ENCODE measurements at regions not wholly inside any gene's neighbourhood (a gene's known extent, or its start where the extent isn't known, plus 50 kb on each side); places are given as distances from the start of the nearest gene placed in this dataset.
"Not testable (repeated sequence)": the region's sequence is repeated elsewhere in the genome, so short reads cannot be mapped to it uniquely, and the experiment has no call there.

DNA sequence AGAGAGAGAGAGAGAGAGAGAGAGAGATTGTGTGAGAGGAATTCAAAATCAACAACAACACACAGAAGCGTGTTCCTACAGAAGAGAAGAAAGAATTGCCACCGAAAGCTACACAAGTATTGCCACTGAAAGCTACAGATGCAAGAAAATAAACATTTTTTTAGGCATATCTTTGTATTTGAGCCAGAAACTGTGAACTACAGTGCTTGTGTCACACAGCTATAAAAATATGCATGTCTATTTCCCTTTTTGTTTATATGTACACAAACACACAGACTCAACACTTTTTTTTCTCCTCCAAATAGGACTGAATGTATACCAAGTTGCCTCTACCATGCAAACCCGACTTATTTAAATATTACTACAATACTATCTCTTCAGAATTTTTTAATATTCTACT is 290.4 kb downstream of the SLITRK5 start:
- Histone ChIP-seq H3K4me3 (ENCODE audit: low read depth, low read length) (no peak overlapping the region), H2AK5ac (ENCODE audit: low read length) (no peak overlapping the region), H3K9me3 (ENCODE audit: insufficient read depth, low read depth, low read length) (no peaks in the 10 kb centered on the region), H2BK5ac (ENCODE audit: low read depth, low read length, poor library complexity) (no peak overlapping the region), H3K14ac (ENCODE audit: low read length) (no peak overlapping the region), H3K79me2 (ENCODE audit: control insufficient read depth, insufficient read depth, low read length, poor library complexity) (no peaks in the 10 kb centered on the region), H4K8ac (ENCODE audit: low read depth, low read length) (no peak overlapping the region), H3K36me3 (ENCODE audit: control insufficient read depth in 1 of 2, insufficient read depth in 2 of 2, low read length in 2 of 2) (no peaks in the 10 kb centered on the region), H3K18ac (ENCODE audit: low read length) (no peak overlapping the region), H3K79me1 (ENCODE audit: low read length) (no peaks in the 10 kb centered on the region), H3K4me2 (ENCODE audit: low read length) (no peak overlapping the region), H3K4me1 (ENCODE audit: control insufficient read depth in 1 of 2, insufficient read depth in 2 of 2, low read length in 2 of 2) (no peaks in the 10 kb centered on the region), H2BK12ac (ENCODE audit: low read length) (no peak overlapping the region), H3K23ac (ENCODE audit: low read length) (no peak overlapping the region), H3K27me3 (ENCODE audit: insufficient read depth, low read length) (no peaks in the 10 kb centered on the region), H2AFZ (ENCODE audit: insufficient read depth, low read length, poor library complexity) (no peak overlapping the region), H3K27ac (ENCODE audit: low read depth, low read length) (no peak overlapping the region), H3K9ac (ENCODE audit: low read length) (no peak overlapping the region), H3K4ac (ENCODE audit: low read depth, low read length) (no peak overlapping the region), H4K12ac (ENCODE audit: low read depth, low read length) (no peak overlapping the region), H4K91ac (ENCODE audit: low read depth, low read length) (no peak overlapping the region), H2BK120ac (ENCODE audit: insufficient read depth, low read length, poor library complexity) (no peak overlapping the region)
- 100% methylated on average over 1 of the region's 3 CpGs for WGBS (ENCODE audit: extremely low coverage, insufficient coverage, insufficient read length)
- DNase-seq = no peak

DNA sequence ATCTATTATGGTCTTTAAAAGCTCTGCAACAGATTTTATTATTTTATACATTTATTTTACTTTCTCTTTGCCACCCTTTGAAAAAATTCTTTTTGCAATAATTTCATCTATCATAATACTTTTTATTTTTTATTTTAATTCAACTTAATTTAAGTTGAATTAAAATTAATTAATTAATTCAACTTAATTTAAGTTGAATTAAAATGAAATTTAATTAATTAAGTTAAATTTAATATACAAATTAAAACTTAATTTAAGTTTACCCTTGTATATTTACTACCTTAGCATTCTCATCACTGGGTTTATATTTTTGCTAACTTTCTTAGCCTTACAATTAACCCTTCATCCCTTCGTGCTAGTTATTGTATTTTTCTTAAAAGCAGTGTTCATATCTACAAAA is 301.4 kb downstream of the SLITRK5 start:
- Histone ChIP-seq H3K4me1 (ENCODE audit: control insufficient read depth in 1 of 2, insufficient read depth in 2 of 2, low read length in 2 of 2) (no peaks in the 10 kb centered on the region), H2BK12ac (ENCODE audit: low read length) (no peak overlapping the region), H3K79me1 (ENCODE audit: low read length) (no peaks in the 10 kb centered on the region), H3K36me3 (ENCODE audit: control insufficient read depth in 1 of 2, insufficient read depth in 2 of 2, low read length in 2 of 2) (no peaks in the 10 kb centered on the region), H3K14ac (ENCODE audit: low read length) (no peak overlapping the region), H2BK120ac (ENCODE audit: insufficient read depth, low read length, poor library complexity) (no peak overlapping the region), H4K12ac (ENCODE audit: low read depth, low read length) (no peak overlapping the region), H3K79me2 (ENCODE audit: control insufficient read depth, insufficient read depth, low read length, poor library complexity) (no peaks in the 10 kb centered on the region), H3K4me3 (ENCODE audit: low read depth, low read length) (no peak overlapping the region), H2BK5ac (ENCODE audit: low read depth, low read length, poor library complexity) (no peak overlapping the region), H2AK5ac (ENCODE audit: low read length) (no peak overlapping the region), H3K9ac (ENCODE audit: low read length) (no peak overlapping the region), H4K91ac (ENCODE audit: low read depth, low read length) (no peak overlapping the region), H3K4ac (ENCODE audit: low read depth, low read length) (no peak overlapping the region), H3K27ac (ENCODE audit: low read depth, low read length) (no peak overlapping the region), H3K4me2 (ENCODE audit: low read length) (no peak overlapping the region), H3K27me3 (ENCODE audit: insufficient read depth, low read length) (no peaks in the 10 kb centered on the region), H2AFZ (ENCODE audit: insufficient read depth, low read length, poor library complexity) (no peak overlapping the region), H3K23ac (ENCODE audit: low read length) (no peak overlapping the region), H3K18ac (ENCODE audit: low read length) (no peak overlapping the region), H3K9me3 (ENCODE audit: insufficient read depth, low read depth, low read length) (no peaks in the 10 kb centered on the region), H4K8ac (ENCODE audit: low read depth, low read length) (no peak overlapping the region)
- WGBS (ENCODE audit: extremely low coverage, insufficient coverage, insufficient read length) = no CpG with 5 or more reads among the region's 1 CpG
- no peak for DNase-seq

DNA sequence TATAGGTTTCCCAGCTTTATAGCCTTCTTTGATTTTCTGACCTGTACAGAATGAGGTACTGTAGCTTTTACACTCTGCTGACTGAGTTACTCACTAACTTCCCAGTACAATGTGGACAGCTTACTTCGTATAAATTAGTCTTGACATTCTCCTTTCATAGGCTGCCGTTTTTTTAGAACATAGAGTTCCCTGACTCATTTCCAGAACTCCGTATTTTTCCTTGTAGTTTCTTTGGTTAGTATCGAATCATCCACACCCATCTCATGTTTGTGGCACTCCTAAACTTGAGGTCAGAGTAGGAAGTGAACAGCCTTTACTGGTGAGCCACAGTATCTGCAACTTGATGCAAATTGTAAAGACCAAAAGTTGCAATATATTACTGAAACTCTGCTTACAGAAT is 303.9 kb downstream of the SLITRK5 start:
- no peaks in the 10 kb centered on the region for H3K9me3 ChIP-seq (ENCODE audit: insufficient read depth, low read depth, low read length)
- no peak overlapping the region for H2BK12ac ChIP-seq (ENCODE audit: low read length)
- no peaks in the 10 kb centered on the region for H3K4me1 ChIP-seq (ENCODE audit: control insufficient read depth in 1 of 2, insufficient read depth in 2 of 2, low read length in 2 of 2)
- H3K9ac ChIP-seq (ENCODE audit: low read length) = no peak overlapping the region
- no peak overlapping the region for H3K27ac ChIP-seq (ENCODE audit: low read depth, low read length)
- no peak overlapping the region for H3K18ac ChIP-seq (ENCODE audit: low read length)
- no peak overlapping the region for H4K8ac ChIP-seq (ENCODE audit: low read depth, low read length)
- H2AFZ ChIP-seq (ENCODE audit: insufficient read depth, low read length, poor library complexity) = no peak overlapping the region
- no peak overlapping the region for H4K91ac ChIP-seq (ENCODE audit: low read depth, low read length)
- H3K4ac ChIP-seq (ENCODE audit: low read depth, low read length) = no peak overlapping the region
- H3K4me3 ChIP-seq (ENCODE audit: low read depth, low read length) = no peak overlapping the region
- H3K23ac ChIP-seq (ENCODE audit: low read length) = no peak overlapping the region
- no peak for DNase-seq
- no peak overlapping the region for H4K12ac ChIP-seq (ENCODE audit: low read depth, low read length)
- H3K14ac ChIP-seq (ENCODE audit: low read length) = no peak overlapping the region
- H3K79me2 ChIP-seq (ENCODE audit: control insufficient read depth, insufficient read depth, low read length, poor library complexity) = no peaks in the 10 kb centered on the region
- WGBS (ENCODE audit: extremely low coverage, insufficient coverage, insufficient read length) = no CpG with 5 or more reads among the region's 4 CpGs
- no peaks in the 10 kb centered on the region for H3K79me1 ChIP-seq (ENCODE audit: low read length)
- no peaks in the 10 kb centered on the region for H3K27me3 ChIP-seq (ENCODE audit: insufficient read depth, low read length)
- H2AK5ac ChIP-seq (ENCODE audit: low read length) = no peak overlapping the region
- no peak overlapping the region for H2BK120ac ChIP-seq (ENCODE audit: insufficient read depth, low read length, poor library complexity)
- H3K36me3 ChIP-seq (ENCODE audit: control insufficient read depth in 1 of 2, insufficient read depth in 2 of 2, low read length in 2 of 2) = no peaks in the 10 kb centered on the region
- no peak overlapping the region for H2BK5ac ChIP-seq (ENCODE audit: low read depth, low read length, poor library complexity)
- no peak overlapping the region for H3K4me2 ChIP-seq (ENCODE audit: low read length)

DNA sequence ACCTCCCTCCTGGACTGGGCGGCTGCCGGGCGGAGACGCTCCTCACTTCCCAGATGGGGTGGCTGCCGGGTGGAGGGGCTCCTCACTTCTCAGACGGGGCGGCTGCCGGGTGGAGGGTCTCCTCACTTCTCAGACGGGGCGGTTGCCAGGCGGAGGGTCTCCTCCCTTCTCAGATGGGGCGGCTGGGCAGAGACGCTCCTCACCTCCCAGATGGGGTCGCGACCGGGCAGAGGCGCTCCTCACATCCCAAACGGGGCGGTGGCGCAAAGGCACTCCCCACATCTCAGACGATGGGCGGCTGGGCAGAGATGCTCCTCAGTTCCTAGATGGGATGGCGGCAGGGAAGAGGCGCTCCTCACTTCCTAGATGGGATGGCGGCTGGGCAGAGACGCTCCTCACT is 305.5 kb downstream of the SLITRK5 start:
- not testable (repeated sequence) for H3K36me3 ChIP-seq (ENCODE audit: control insufficient read depth in 1 of 2, insufficient read depth in 2 of 2, low read length in 2 of 2); H3K9me3 ChIP-seq (ENCODE audit: insufficient read depth, low read depth, low read length); H2BK120ac ChIP-seq (ENCODE audit: insufficient read depth, low read length, poor library complexity); H3K4me1 ChIP-seq (ENCODE audit: control insufficient read depth in 1 of 2, insufficient read depth in 2 of 2, low read length in 2 of 2); H3K9ac ChIP-seq (ENCODE audit: low read length); H2BK5ac ChIP-seq (ENCODE audit: low read depth, low read length, poor library complexity); H4K91ac ChIP-seq (ENCODE audit: low read depth, low read length); H3K79me1 ChIP-seq (ENCODE audit: low read length); H2AK5ac ChIP-seq (ENCODE audit: low read length); H3K23ac ChIP-seq (ENCODE audit: low read length); H4K12ac ChIP-seq (ENCODE audit: low read depth, low read length); H2AFZ ChIP-seq (ENCODE audit: insufficient read depth, low read length, poor library complexity); H2BK12ac ChIP-seq (ENCODE audit: low read length); H4K8ac ChIP-seq (ENCODE audit: low read depth, low read length); H3K79me2 ChIP-seq (ENCODE audit: control insufficient read depth, insufficient read depth, low read length, poor library complexity); H3K27me3 ChIP-seq (ENCODE audit: insufficient read depth, low read length); H3K14ac ChIP-seq (ENCODE audit: low read length); H3K4me3 ChIP-seq (ENCODE audit: low read depth, low read length); H3K18ac ChIP-seq (ENCODE audit: low read length); DNase-seq; H3K4ac ChIP-seq (ENCODE audit: low read depth, low read length); H3K4me2 ChIP-seq (ENCODE audit: low read length); H3K27ac ChIP-seq (ENCODE audit: low read depth, low read length)
- no CpG with 5 or more reads among the region's 26 CpGs for WGBS (ENCODE audit: extremely low coverage, insufficient coverage, insufficient read length)

Data from trophoblast cell (in vitro differentiated cells and primary cell).